HCT116 (cell line): ENCODE measurements at regions not wholly inside any gene's neighbourhood (a gene's known extent, or its start where the extent isn't known, plus 50 kb on each side); places are given as distances from the start of the nearest gene placed in this dataset.

ENCODE experiments used
- ATAC-seq: fragments of 200-7000 bp; cut with Tn5 transposase; 2 replicates; pipeline ENCODE4 v1.9.1; 2020; ENCODE audit warnings: mild to moderate bottlenecking, moderate library complexity
- BruUV-seq: library from RNA; stranded (reverse); fragments of 400-500 nt; replicated peaks from 2 replicates; lab custom pipeline; 2021; lab: Mats Ljungman, UMichigan
- CTCF ChIA-PET: fragments of 300-600 bp; sonication (Branson Sonifier 250); formaldehyde crosslinking; loops from one replicate; lab custom pipeline; 2021; ENCODE audit warnings: antibody characterized with exemption; lab: Charles Lee
- POLR2A ChIA-PET: fragments of 300-600, 350-600 bp; sonication (Branson Sonifier 250); formaldehyde crosslinking; loops from one replicate; lab custom pipeline; 2021; ENCODE audit warnings: antibody characterized with exemption; lab: Charles Lee
- RAD21 ChIA-PET, 2 experiments: fragments of 300-600 bp; sonication (Branson Sonifier 250); formaldehyde crosslinking; loops; one replicate each; lab custom pipeline; 2023; ENCODE audit warnings: low total read pairs in 2 of 2; ENCODE audit not compliant: uncharacterized antibody in 2 of 2, unreplicated experiment in 2 of 2, low non-redundant PET in 1 of 2; lab: Charles Lee
- DNase-seq: peaks from one replicate; pipeline ENCODE4 v3.0.0-alpha.2; 2010; ENCODE audit warnings: low read depth, low spot score
- H2AFZ ChIP-seq: fragments of 200-600 bp; shearing (Covaris generic), sonication (generic); 2 replicates; pipeline ENCODE4 v1.6.1; 2017; ENCODE audit warnings: low read depth, mixed run types, mixed read lengths, antibody characterized with exemption, low read length; ENCODE audit not compliant: poor library complexity, severe bottlenecking
- H3K27ac ChIP-seq: 2 replicates; pipeline ENCODE4 v1.5.1; 2012; ENCODE audit warnings: low read depth, low read length
- H3K27me3 ChIP-seq: fragments of 200-600 bp; sonication (generic); 2 replicates; pipeline ENCODE4 v1.6.1; 2016; ENCODE audit warnings: mixed run types, low read length, mixed read lengths; ENCODE audit not compliant: insufficient read depth
- H3K36me3 ChIP-seq, 2 experiments: fragments of 200-500 bp in 1 of 2; fragments of 200-600 bp in 1 of 2; sonication (Bioruptor generic) in 1 of 2; sonication (generic) in 1 of 2; 2 replicates each; pipeline versions ENCODE4 v1.5.1 to v1.6.1; 2014 to 2016; ENCODE audit warnings: low read length in 2 of 2, inconsistent platforms in 1 of 2, mixed read lengths in 1 of 2, mixed run types in 1 of 2; ENCODE audit not compliant: insufficient read depth in 2 of 2, control insufficient read depth in 1 of 2
- H3K4me1 ChIP-seq, 2 experiments: fragments of 200-600 bp in 1 of 2; sonication (generic) in 1 of 2; 2 replicates each; pipeline versions ENCODE4 v1.5.1 to v1.6.1; 2012 to 2017; ENCODE audit warnings: low read length in 2 of 2, inconsistent platforms in 1 of 2, mild to moderate bottlenecking in 1 of 2, mixed read lengths in 1 of 2, mixed run types in 1 of 2, moderate library complexity in 1 of 2; ENCODE audit not compliant: insufficient read depth in 2 of 2, control insufficient read depth in 1 of 2
- H3K4me2 ChIP-seq: fragments of 200-600 bp; sonication (generic); 2 replicates; pipeline ENCODE4 v1.6.1; 2017; ENCODE audit warnings: mixed run types, low read length, mixed read lengths
- H3K4me3 ChIP-seq, 2 experiments: fragments of 200-600 bp in 1 of 2; sonication (generic) in 1 of 2; replicated peaks in 1 of 2; 2 replicates each; pipeline ENCODE4 v1.5.1; 2011 to 2016; ENCODE audit warnings: low read length in 2 of 2, control low read depth in 1 of 2, low read depth in 1 of 2, mild to moderate bottlenecking in 1 of 2, mixed read lengths in 1 of 2, mixed run types in 1 of 2
- H3K79me2 ChIP-seq: fragments of 200-600 bp; sonication (generic); 2 replicates; pipeline ENCODE4 v1.6.1; 2017; ENCODE audit warnings: mild to moderate bottlenecking, mixed run types, low read length, moderate library complexity, mixed read lengths; ENCODE audit not compliant: insufficient read depth
- H3K9ac ChIP-seq: fragments of 200-600 bp; sonication (generic); 2 replicates; pipeline ENCODE4 v1.6.1; 2016; ENCODE audit warnings: low read length, mixed read lengths
- H3K9me2 ChIP-seq: fragments of 200-600 bp; sonication (generic), shearing (Covaris generic); 2 replicates; pipeline ENCODE4 v1.6.1; 2017; ENCODE audit warnings: mixed run types, mild to moderate bottlenecking, moderate library complexity; ENCODE audit not compliant: insufficient read depth
- H3K9me3 ChIP-seq, 2 experiments: fragments of 200-500 bp in 1 of 2; fragments of 200-600 bp in 1 of 2; sonication (Bioruptor generic) in 1 of 2; sonication (generic) in 1 of 2; 2 replicates each; pipeline ENCODE4 v1.6.1; 2014 to 2017; ENCODE audit warnings: low read length in 2 of 2, mixed read lengths in 2 of 2, inconsistent platforms in 1 of 2, low read depth in 1 of 2, mild to moderate bottlenecking in 1 of 2, mixed run types in 1 of 2, moderate library complexity in 1 of 2; ENCODE audit not compliant: control insufficient read depth in 1 of 2, insufficient read depth in 1 of 2
- H4K20me1 ChIP-seq: fragments of 200-600 bp; sonication (generic), shearing (Covaris generic); 2 replicates; pipeline ENCODE4 v1.6.1; 2017; ENCODE audit warnings: mixed run types, mild to moderate bottlenecking, moderate library complexity; ENCODE audit not compliant: insufficient read depth
- ATF3 ChIP-seq: IDR thresholded peaks from 2 replicates; pipeline ENCODE4 v1.6.1; 2012
- CEBPB ChIP-seq: IDR thresholded peaks from 2 replicates; pipeline ENCODE4 v1.6.1; 2012; ENCODE audit warnings: low read depth
- EGR1 ChIP-seq: IDR thresholded peaks from 2 replicates; pipeline ENCODE4 v1.6.1; 2012; ENCODE audit warnings: low read depth
- EZH2 ChIP-seq: fragments of 200-600 bp; sonication (generic); IDR thresholded peaks from 2 replicates; pipeline ENCODE4 v1.6.1; 2017; ENCODE audit warnings: antibody characterized with exemption, mixed run types
- EZH2phosphoT487 ChIP-seq: fragments of 200-600 bp; IDR thresholded peaks from 2 replicates; pipeline ENCODE4 v1.6.1; 2018; ENCODE audit warnings: antibody characterized with exemption, borderline replicate concordance
- JUND ChIP-seq: IDR thresholded peaks from 2 replicates; pipeline ENCODE4 v1.6.1; 2012
- POLR2A ChIP-seq: IDR thresholded peaks from 2 replicates; pipeline ENCODE4 v1.7.0; 2011; ENCODE audit warnings: borderline replicate concordance; ENCODE audit not compliant: insufficient read depth, insufficient read length; ENCODE audit errors: extremely low read depth
- SIN3A ChIP-seq: IDR thresholded peaks from 2 replicates; pipeline ENCODE4 v1.6.1; 2012; ENCODE audit warnings: low read depth
- SP1 ChIP-seq: IDR thresholded peaks from 2 replicates; pipeline ENCODE4 v1.6.1; 2012; ENCODE audit warnings: low read depth
- YY1 ChIP-seq: IDR thresholded peaks from 2 replicates; pipeline ENCODE4 v1.6.1; 2011; ENCODE audit warnings: low read length, low read depth, moderate library complexity, mild to moderate bottlenecking; ENCODE audit not compliant: insufficient replicate concordance; ENCODE audit errors: extremely low read depth
- intact Hi-C: fragments of 100-400 bp; cut with micrococcal nuclease; formaldehyde crosslinking; loops from 2 replicates; pipeline ENCODE4 v1.10.0; 2022
- TF ChIP-seq, protein P1 (sequence below), 3 experiments: fragments of 200-600 bp in 1 of 3; sonication (generic) in 1 of 3; IDR thresholded peaks in 2 of 3; conservative IDR thresholded peaks in 1 of 3; 2 replicates each; pipeline ENCODE4 v1.5.1; 2012 to 2017; ENCODE audit warnings: low read depth in 2 of 3, low read length in 2 of 3, antibody characterized with exemption in 1 of 3, borderline replicate concordance in 1 of 3, control low read depth in 1 of 3, mild to moderate bottlenecking in 1 of 3, mixed read lengths in 1 of 3, mixed run types in 1 of 3, moderate library complexity in 1 of 3; ENCODE audit not compliant: insufficient read depth in 1 of 3

GRCh38 chr7:81349044-81349443, 420.8 kb downstream of the HGF start:
- H3K4me2 ChIP-seq: no peak overlapping the region
- CTCF ChIA-PET: no interaction called here
- no peaks in the 10 kb centered on the region for H3K79me2 ChIP-seq
- no peak for DNase-seq
- H4K20me1 ChIP-seq: no peaks in the 10 kb centered on the region
- H3K4me1 ChIP-seq: no peaks in the 10 kb centered on the region
- H3K9me2 ChIP-seq: no peaks in the 10 kb centered on the region; the same call in 1 of the 2 replicates
- no peak overlapping the region for H3K27ac ChIP-seq
- H3K9me3 ChIP-seq: no peaks in the 10 kb centered on the region
- H3K36me3 ChIP-seq: no peaks in the 10 kb centered on the region
- TF ChIP-seq SIN3A: no peak
- TF ChIP-seq, protein P1, sequence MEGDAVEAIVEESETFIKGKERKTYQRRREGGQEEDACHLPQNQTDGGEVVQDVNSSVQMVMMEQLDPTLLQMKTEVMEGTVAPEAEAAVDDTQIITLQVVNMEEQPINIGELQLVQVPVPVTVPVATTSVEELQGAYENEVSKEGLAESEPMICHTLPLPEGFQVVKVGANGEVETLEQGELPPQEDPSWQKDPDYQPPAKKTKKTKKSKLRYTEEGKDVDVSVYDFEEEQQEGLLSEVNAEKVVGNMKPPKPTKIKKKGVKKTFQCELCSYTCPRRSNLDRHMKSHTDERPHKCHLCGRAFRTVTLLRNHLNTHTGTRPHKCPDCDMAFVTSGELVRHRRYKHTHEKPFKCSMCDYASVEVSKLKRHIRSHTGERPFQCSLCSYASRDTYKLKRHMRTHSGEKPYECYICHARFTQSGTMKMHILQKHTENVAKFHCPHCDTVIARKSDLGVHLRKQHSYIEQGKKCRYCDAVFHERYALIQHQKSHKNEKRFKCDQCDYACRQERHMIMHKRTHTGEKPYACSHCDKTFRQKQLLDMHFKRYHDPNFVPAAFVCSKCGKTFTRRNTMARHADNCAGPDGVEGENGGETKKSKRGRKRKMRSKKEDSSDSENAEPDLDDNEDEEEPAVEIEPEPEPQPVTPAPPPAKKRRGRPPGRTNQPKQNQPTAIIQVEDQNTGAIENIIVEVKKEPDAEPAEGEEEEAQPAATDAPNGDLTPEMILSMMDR (IDR thresholded peaks at IDR 0.05 in 2 of 3, conservative IDR thresholded peaks at IDR 0.05 in 1 of 3; ENCODE audit: borderline replicate concordance in 1 of 3, insufficient read depth in 1 of 3, low read depth in 2 of 3, low read length in 2 of 3): no peak
- TF ChIP-seq CEBPB: no peak
- TF ChIP-seq JUND: no peak
- TF ChIP-seq EZH2: no peak
- no peak for TF ChIP-seq YY1
- TF ChIP-seq SP1: no peak
- TF ChIP-seq EZH2phosphoT487: no peak
- no peak for TF ChIP-seq EGR1
- TF ChIP-seq POLR2A: no peak
- TF ChIP-seq ATF3: no peak
- RAD21 ChIA-PET: no interaction called here
- no peak overlapping the region for H3K4me3 ChIP-seq
- no peak overlapping the region for H2AFZ ChIP-seq
- ATAC-seq: no peak
- no TSS peak for BruUV-seq
- H3K9ac ChIP-seq: no peak overlapping the region
- intact Hi-C loops: no loop called here
- POLR2A ChIA-PET: no interaction called here
- no peaks in the 10 kb centered on the region for H3K27me3 ChIP-seq
